ENCODE measurements at regions not wholly inside any gene's neighbourhood (a gene's known extent, or its start where the extent isn't known, plus 50 kb on each side); places are given as distances from the start of the nearest gene placed in this dataset.

GRCh38 chr9:23194281-23194680 lies 631.8 kb downstream of the ELAVL2 start:
- in situ Hi-C loops (cut with MboI), result no loop called here
- Histone ChIP-seq H3K9ac (no peak overlapping the region), H3K9me2 (ENCODE audit: insufficient read depth) (no peaks in the 10 kb centered on the region), H3F3A (ENCODE audit: insufficient read depth) (no peaks in the 10 kb centered on the region), H2AFZ (no peak overlapping the region), H3K27ac (no peak overlapping the region), H4K20me1 (ENCODE audit: insufficient read depth) (no peaks in the 10 kb centered on the region), H3K36me3 (ENCODE audit: low read depth) (no peaks in the 10 kb centered on the region), H3K4me3 (no peak overlapping the region), H3K9me3 (ENCODE audit: low read depth) (no peaks in the 10 kb centered on the region), H3K27me3 (replicated peaks; ENCODE audit: insufficient read depth) (no peaks in the 10 kb centered on the region), H3K4me2 (ENCODE audit: unreplicated experiment) (no peak overlapping the region), H3K4me1 (ENCODE audit: insufficient read depth) (no peaks in the 10 kb centered on the region), H3K79me2 (ENCODE audit: insufficient read depth) (no peaks in the 10 kb centered on the region)
- no peak for DNase-seq
- 23 to 28% methylated on average over 4 of the region's 4 CpGs for WGBS, 2 experiments (ENCODE audit: low coverage in 1 of 2, low lambda C conversion rate in 2 of 2, missing lambda C conversion rate in 2 of 2)
- TF ChIP-seq EZH2phosphoT487 (IDR thresholded peaks at IDR 0.05; ENCODE audit: insufficient read depth, low read depth) (no peak), EZH2 (IDR thresholded peaks at IDR 0.05; ENCODE audit: insufficient read depth, poor library complexity, severe bottlenecking) (no peak)

- no peak for TF ChIP-seq EZH2phosphoT487 (IDR thresholded peaks at IDR 0.05; ENCODE audit: insufficient read depth, low read depth)
- in situ Hi-C loops (cut with MboI), result no loop called here
- no peaks in the 10 kb centered on the region for H3K9me2 ChIP-seq (ENCODE audit: insufficient read depth)
- H3K9me3 ChIP-seq (ENCODE audit: low read depth), result no peaks in the 10 kb centered on the region
- H3K4me3 ChIP-seq, result no peak overlapping the region
- WGBS, 2 experiments (ENCODE audit: low coverage in 1 of 2, low lambda C conversion rate in 2 of 2, missing lambda C conversion rate in 2 of 2), result 30% methylated on average over 5 of the region's 5 CpGs
- H3K27ac ChIP-seq, result no peak overlapping the region
- H4K20me1 ChIP-seq (ENCODE audit: insufficient read depth), result no peaks in the 10 kb centered on the region
- H3K36me3 ChIP-seq (ENCODE audit: low read depth), result no peaks in the 10 kb centered on the region
- no peaks in the 10 kb centered on the region for H3K27me3 ChIP-seq (replicated peaks; ENCODE audit: insufficient read depth)
- H3K9ac ChIP-seq, result no peak overlapping the region
- no peak overlapping the region for H3K4me2 ChIP-seq (ENCODE audit: unreplicated experiment)
- no peaks in the 10 kb centered on the region for H3K4me1 ChIP-seq (ENCODE audit: insufficient read depth)
- H3K79me2 ChIP-seq (ENCODE audit: insufficient read depth), result no peaks in the 10 kb centered on the region
- H3F3A ChIP-seq (ENCODE audit: insufficient read depth), result no peaks in the 10 kb centered on the region
- DNase-seq, result no peak
- H2AFZ ChIP-seq, result no peak overlapping the region
Measured at GRCh38 chr9:23215688-23216087, 610.4 kb downstream of the ELAVL2 start.

- WGBS, 2 experiments (ENCODE audit: low coverage in 1 of 2, low lambda C conversion rate in 2 of 2, missing lambda C conversion rate in 2 of 2), result 36 to 44% methylated on average over 13 of the region's 13 CpGs
- in situ Hi-C loops (cut with MboI), result no loop called here
- Histone ChIP-seq H3K9me2 (ENCODE audit: insufficient read depth) (no peaks in the 10 kb centered on the region), H3K4me2 (ENCODE audit: unreplicated experiment) (no peak overlapping the region), H3K27me3 (replicated peaks; ENCODE audit: insufficient read depth) (no peaks in the 10 kb centered on the region), H3K36me3 (ENCODE audit: low read depth) (no peaks in the 10 kb centered on the region), H3K4me1 (ENCODE audit: insufficient read depth) (no peaks in the 10 kb centered on the region), H3K4me3 (no peak overlapping the region), H4K20me1 (ENCODE audit: insufficient read depth) (no peaks in the 10 kb centered on the region), H3F3A (ENCODE audit: insufficient read depth) (no peaks in the 10 kb centered on the region), H3K9ac (no peak overlapping the region), H3K27ac (no peak overlapping the region), H2AFZ (no peak overlapping the region), H3K9me3 (ENCODE audit: low read depth) (no peaks in the 10 kb centered on the region), H3K79me2 (ENCODE audit: insufficient read depth) (no peaks in the 10 kb centered on the region)
- TF ChIP-seq EZH2 (IDR thresholded peaks at IDR 0.05; ENCODE audit: insufficient read depth, poor library complexity, severe bottlenecking), result no peak
- TF ChIP-seq EZH2phosphoT487 (IDR thresholded peaks at IDR 0.05; ENCODE audit: insufficient read depth, low read depth), result no peak
- DNase-seq, result no peak
Measured at GRCh38 chr9:23219471-23219870, 606.6 kb downstream of the ELAVL2 start.

- no peaks in the 10 kb centered on the region for H3K27me3 ChIP-seq (replicated peaks; ENCODE audit: insufficient read depth)
- H4K20me1 ChIP-seq (ENCODE audit: insufficient read depth), result no peaks in the 10 kb centered on the region
- no peaks in the 10 kb centered on the region for H3K79me2 ChIP-seq (ENCODE audit: insufficient read depth)
- H3K27ac ChIP-seq, result no peak overlapping the region
- H3K4me3 ChIP-seq, result no peak overlapping the region
- H3K4me1 ChIP-seq (ENCODE audit: insufficient read depth), result no peaks in the 10 kb centered on the region
- no peaks in the 10 kb centered on the region for H3F3A ChIP-seq (ENCODE audit: insufficient read depth)
- H3K36me3 ChIP-seq (ENCODE audit: low read depth), result no peaks in the 10 kb centered on the region
- WGBS, 2 experiments (ENCODE audit: low coverage in 1 of 2, low lambda C conversion rate in 2 of 2, missing lambda C conversion rate in 2 of 2), result 4 to 9% methylated on average over 2 of the region's 2 CpGs
- TF ChIP-seq EZH2phosphoT487 (IDR thresholded peaks at IDR 0.05; ENCODE audit: insufficient read depth, low read depth) (no peak), EZH2 (IDR thresholded peaks at IDR 0.05; ENCODE audit: insufficient read depth, poor library complexity, severe bottlenecking) (no peak)
- H3K9me3 ChIP-seq (ENCODE audit: low read depth), result no peaks in the 10 kb centered on the region
- H3K9me2 ChIP-seq (ENCODE audit: insufficient read depth), result no peaks in the 10 kb centered on the region
- in situ Hi-C loops (cut with MboI), result no loop called here
- no peak overlapping the region for H2AFZ ChIP-seq
- no peak for DNase-seq
- no peak overlapping the region for H3K9ac ChIP-seq
- H3K4me2 ChIP-seq (ENCODE audit: unreplicated experiment), result no peak overlapping the region
Measured at GRCh38 chr9:23220171-23220570, 605.9 kb downstream of the ELAVL2 start.

- DNase-seq, result no peak
- no peaks in the 10 kb centered on the region for H4K20me1 ChIP-seq (ENCODE audit: insufficient read depth)
- 8 to 12% methylated on average over 3 of the region's 3 CpGs for WGBS, 2 experiments (ENCODE audit: low coverage in 1 of 2, low lambda C conversion rate in 2 of 2, missing lambda C conversion rate in 2 of 2)
- H3K4me2 ChIP-seq (ENCODE audit: unreplicated experiment), result no peak overlapping the region
- no peak overlapping the region for H3K9ac ChIP-seq
- H3K27me3 ChIP-seq (replicated peaks; ENCODE audit: insufficient read depth), result no peaks in the 10 kb centered on the region
- in situ Hi-C loops (cut with MboI), result no loop called here
- H2AFZ ChIP-seq, result no peak overlapping the region
- H3K4me3 ChIP-seq, result no peak overlapping the region
- TF ChIP-seq EZH2 (IDR thresholded peaks at IDR 0.05; ENCODE audit: insufficient read depth, poor library complexity, severe bottlenecking) (no peak), EZH2phosphoT487 (IDR thresholded peaks at IDR 0.05; ENCODE audit: insufficient read depth, low read depth) (no peak)
- no peaks in the 10 kb centered on the region for H3K79me2 ChIP-seq (ENCODE audit: insufficient read depth)
- no peaks in the 10 kb centered on the region for H3K9me3 ChIP-seq (ENCODE audit: low read depth)
- no peaks in the 10 kb centered on the region for H3K36me3 ChIP-seq (ENCODE audit: low read depth)
- no peaks in the 10 kb centered on the region for H3K9me2 ChIP-seq (ENCODE audit: insufficient read depth)
- H3K4me1 ChIP-seq (ENCODE audit: insufficient read depth), result no peaks in the 10 kb centered on the region
- H3F3A ChIP-seq (ENCODE audit: insufficient read depth), result no peaks in the 10 kb centered on the region
- H3K27ac ChIP-seq, result no peak overlapping the region
Measured at GRCh38 chr9:23220957-23221356, 605.1 kb downstream of the ELAVL2 start.
